Endothelial cell of umbilical vein (primary cell): ENCODE measurements at regions not wholly inside any gene's neighbourhood (a gene's known extent, or its start where the extent isn't known, plus 50 kb on each side); places are given as distances from the start of the nearest gene placed in this dataset.

Experiments
- BruUV-seq: library from RNA; stranded (reverse); fragments of 400-500 nt; replicated peaks from 2 replicates; lab custom pipeline; 2021; lab: Mats Ljungman, UMichigan
- CTCF ChIA-PET: fragments of 300-600, 350-600 bp; sonication (Branson Sonifier 250); formaldehyde crosslinking; loops from one replicate; lab custom pipeline; 2021; ENCODE audit warnings: antibody characterized with exemption, inconsistent platforms; lab: Charles Lee
- POLR2A ChIA-PET: fragments of 300-600, 350-600 bp; sonication (Branson Sonifier 250); formaldehyde crosslinking; loops from one replicate; lab custom pipeline; 2021; ENCODE audit warnings: antibody characterized with exemption, inconsistent platforms; lab: Charles Lee
- DNase-seq: peaks from one replicate; pipeline ENCODE4 v3.0.0-alpha.2; 2011; ENCODE audit warnings: low read depth, low spot score
- FAIRE-seq: peaks from 2 replicates; lab custom pipeline; 2011; peaks lifted over from hg19 to GRCh38; lab: Jason Lieb, UNC
- H2AFZ ChIP-seq: 2 replicates; pipeline ENCODE4 v1.6.0; 2012; ENCODE audit warnings: low read depth, low read length, control low read depth, inconsistent platforms
- H3K27ac ChIP-seq: 2 replicates; pipeline ENCODE4 v1.5.1; 2011; ENCODE audit warnings: low read depth, mild to moderate bottlenecking, control low read depth, low read length, moderate library complexity; ENCODE audit not compliant: insufficient read depth
- H3K27me3 ChIP-seq, 2 experiments: 2 replicates each; pipeline versions ENCODE4 v1.6.0 to v1.6.1; 2011; ENCODE audit warnings: low read length in 2 of 2, mixed read lengths in 1 of 2; ENCODE audit not compliant: control insufficient read depth in 2 of 2, insufficient read depth in 2 of 2
- H3K36me3 ChIP-seq, 2 experiments: 2 replicates in 1 of 2; 3 replicates in 1 of 2; pipeline ENCODE4 v1.5.1; 2011; ENCODE audit warnings: low read length in 2 of 2, mild to moderate bottlenecking in 1 of 2, moderate library complexity in 1 of 2; ENCODE audit not compliant: control insufficient read depth in 2 of 2, insufficient read depth in 2 of 2; ENCODE audit errors: extremely low read depth in 1 of 2
- H3K4me1 ChIP-seq: 3 replicates; pipeline ENCODE4 v1.5.1; 2011; ENCODE audit warnings: mild to moderate bottlenecking, low read length; ENCODE audit not compliant: control insufficient read depth, insufficient read depth; ENCODE audit errors: extremely low read depth
- H3K4me2 ChIP-seq: 2 replicates; pipeline ENCODE4 v1.6.1; 2011; ENCODE audit warnings: low read length, control low read depth, mixed read lengths; ENCODE audit not compliant: insufficient read depth
- H3K4me3 ChIP-seq, 3 experiments: fragments of 200-600 bp in 1 of 3; sonication (generic), shearing (Covaris generic) in 1 of 3; replicated peaks in 1 of 3; 2 replicates each; pipeline ENCODE4 v1.5.1; 2011 to 2016; ENCODE audit warnings: control low read depth in 3 of 3, low read length in 3 of 3, mild to moderate bottlenecking in 2 of 3, inconsistent platforms in 1 of 3, low read depth in 1 of 3, moderate library complexity in 1 of 3; ENCODE audit not compliant: insufficient read depth in 1 of 3
- H3K79me2 ChIP-seq: 2 replicates; pipeline ENCODE4 v1.6.0; 2012; ENCODE audit warnings: low read length, inconsistent platforms; ENCODE audit not compliant: control insufficient read depth, insufficient read depth
- H3K9ac ChIP-seq: replicated peaks from 2 replicates; pipeline ENCODE3; 2011; ENCODE audit warnings: low read length, control low read depth; ENCODE audit not compliant: insufficient read depth; ENCODE audit errors: extremely low read depth
- H3K9me1 ChIP-seq: replicated peaks from 3 replicates; pipeline ENCODE4 v1.6.0; 2011; ENCODE audit warnings: mild to moderate bottlenecking, low read length; ENCODE audit not compliant: control insufficient read depth, insufficient read depth; ENCODE audit errors: extremely low read depth
- H3K9me3 ChIP-seq: replicated peaks from 2 replicates; pipeline ENCODE4 v1.5.1; 2012; ENCODE audit warnings: low read length, inconsistent platforms; ENCODE audit not compliant: control insufficient read depth, insufficient read depth
- H4K20me1 ChIP-seq: replicated peaks from 2 replicates; pipeline ENCODE3; 2011; ENCODE audit warnings: mild to moderate bottlenecking, low read length; ENCODE audit not compliant: control insufficient read depth, insufficient read depth; ENCODE audit errors: extremely low read depth
- EZH2 ChIP-seq: IDR thresholded peaks from 2 replicates; pipeline ENCODE4 v1.6.1; 2012; ENCODE audit warnings: borderline replicate concordance, low read depth, mild to moderate bottlenecking, moderate library complexity, low read length, inconsistent platforms; ENCODE audit not compliant: severe bottlenecking
- FOS ChIP-seq: IDR thresholded peaks from 2 replicates; pipeline ENCODE4 v1.6.1; 2011; ENCODE audit warnings: mild to moderate bottlenecking, low read length, moderate library complexity, borderline replicate concordance; ENCODE audit not compliant: insufficient read depth
- GATA2 ChIP-seq: IDR thresholded peaks from 2 replicates; pipeline ENCODE4 v1.7.0; 2011; ENCODE audit warnings: low read depth, mild to moderate bottlenecking, moderate library complexity, mixed read lengths, low read length; ENCODE audit not compliant: insufficient read length, insufficient read depth
- JUN ChIP-seq: IDR thresholded peaks from 2 replicates; pipeline ENCODE4 v1.6.1; 2011; ENCODE audit warnings: borderline replicate concordance, low read depth; ENCODE audit not compliant: insufficient read length, insufficient read depth
- MYC ChIP-seq: IDR thresholded peaks from one replicate; pipeline ENCODE4 v1.6.1; 2011; ENCODE audit warnings: mild to moderate bottlenecking, low read depth, low read length
- POLR2A ChIP-seq: IDR thresholded peaks from 2 replicates; pipeline ENCODE4 v1.6.1; 2012; ENCODE audit warnings: low read depth, mild to moderate bottlenecking, control low read depth, low read length
- POLR2AphosphoS5 ChIP-seq: IDR thresholded peaks from 2 replicates; pipeline ENCODE4 v1.6.1; 2012; ENCODE audit warnings: low read depth, mild to moderate bottlenecking, control low read depth, low read length, moderate library complexity; ENCODE audit not compliant: insufficient read depth
- dilution Hi-C: fragments of 300-500 bp; cut with MboI; formaldehyde crosslinking; loops from one replicate; pipeline ENCODE4 v1.15.0; 2019; ENCODE audit warnings: low sequenced_read_pairs; ENCODE audit not compliant: extremely low pct_ligation_motif_present
- intact Hi-C: fragments of 100-400 bp; cut with micrococcal nuclease; formaldehyde crosslinking; loops from one replicate; pipeline ENCODE4 v1.10.0; 2022
- TF ChIP-seq, protein P1 (sequence below), 2 donors: IDR thresholded peaks; 1 replicate in 1 of 2; 2 replicates in 1 of 2; pipeline ENCODE4 v1.5.1; 2011; ENCODE audit warnings: low read length in 2 of 2, mild to moderate bottlenecking in 2 of 2, moderate library complexity in 2 of 2, control low read depth in 1 of 2, inconsistent platforms in 1 of 2, low read depth in 1 of 2; ENCODE audit not compliant: insufficient read depth in 1 of 2; ENCODE audit errors: extremely low read depth in 1 of 2
- TF ChIP-seq, protein P2 (sequence below): IDR thresholded peaks from 2 replicates; pipeline ENCODE4 v1.6.1; 2011; ENCODE audit not compliant: insufficient read depth, insufficient read length

DNA sequence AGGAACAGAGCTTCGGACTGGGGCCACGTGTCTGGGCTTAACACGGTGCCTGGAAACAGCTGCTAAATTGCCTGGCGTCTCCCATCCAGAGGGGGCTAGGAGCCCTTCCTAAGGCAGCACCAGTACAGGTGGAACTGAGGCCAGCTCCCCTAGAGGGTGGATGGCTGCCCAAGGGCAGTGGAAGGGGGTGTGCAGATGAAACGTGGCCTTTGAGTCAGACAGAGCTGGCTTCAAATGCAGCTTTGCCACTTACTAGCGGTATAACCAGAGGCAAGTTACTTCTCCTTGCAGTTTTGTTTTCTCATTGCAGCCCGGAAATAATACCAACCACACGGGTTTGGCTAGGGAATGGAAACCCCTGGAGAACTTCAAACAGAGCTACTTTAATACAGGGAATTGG is 59.3 kb upstream of the SLC24A4 start:
- Histone ChIP-seq H3K27me3 (no peaks in the 10 kb centered on the region), H3K9me1 (no peaks in the 10 kb centered on the region), H3K9me3 (no peaks in the 10 kb centered on the region), H4K20me1 (no peaks in the 10 kb centered on the region), H3K27ac (no peak overlapping the region), H2AFZ (no peak overlapping the region), H3K79me2 (no peaks in the 10 kb centered on the region), H3K4me1 (no peaks in the 10 kb centered on the region), H3K36me3 (no peaks in the 10 kb centered on the region), H3K4me3 (no peak overlapping the region), H3K4me2 (no peak overlapping the region), H3K9ac (no peak overlapping the region)
- BruUV-seq: no TSS peak
- ChIA-PET CTCF (interaction anchor here (0.8 to 1.7 kb wide), 3 partner anchors 9 to 196 kb away, joined by 3 to 4 read pairs (median 3); no protein-coding TSS in a partner anchor), POLR2A (no interaction called here)
- TF ChIP-seq EZH2 (no peak), MYC (no peak), POLR2AphosphoS5 (no peak), GATA2 (no peak), POLR2A (no peak), FOS (no peak), JUN (no peak)
- TF ChIP-seq, protein P1, sequence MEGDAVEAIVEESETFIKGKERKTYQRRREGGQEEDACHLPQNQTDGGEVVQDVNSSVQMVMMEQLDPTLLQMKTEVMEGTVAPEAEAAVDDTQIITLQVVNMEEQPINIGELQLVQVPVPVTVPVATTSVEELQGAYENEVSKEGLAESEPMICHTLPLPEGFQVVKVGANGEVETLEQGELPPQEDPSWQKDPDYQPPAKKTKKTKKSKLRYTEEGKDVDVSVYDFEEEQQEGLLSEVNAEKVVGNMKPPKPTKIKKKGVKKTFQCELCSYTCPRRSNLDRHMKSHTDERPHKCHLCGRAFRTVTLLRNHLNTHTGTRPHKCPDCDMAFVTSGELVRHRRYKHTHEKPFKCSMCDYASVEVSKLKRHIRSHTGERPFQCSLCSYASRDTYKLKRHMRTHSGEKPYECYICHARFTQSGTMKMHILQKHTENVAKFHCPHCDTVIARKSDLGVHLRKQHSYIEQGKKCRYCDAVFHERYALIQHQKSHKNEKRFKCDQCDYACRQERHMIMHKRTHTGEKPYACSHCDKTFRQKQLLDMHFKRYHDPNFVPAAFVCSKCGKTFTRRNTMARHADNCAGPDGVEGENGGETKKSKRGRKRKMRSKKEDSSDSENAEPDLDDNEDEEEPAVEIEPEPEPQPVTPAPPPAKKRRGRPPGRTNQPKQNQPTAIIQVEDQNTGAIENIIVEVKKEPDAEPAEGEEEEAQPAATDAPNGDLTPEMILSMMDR (IDR thresholded peaks at IDR 0.05; ENCODE audit: extremely low read depth in 1 of 2, insufficient read depth in 1 of 2, low read depth in 1 of 2, low read length in 2 of 2): no peak
- TF ChIP-seq, protein P2, sequence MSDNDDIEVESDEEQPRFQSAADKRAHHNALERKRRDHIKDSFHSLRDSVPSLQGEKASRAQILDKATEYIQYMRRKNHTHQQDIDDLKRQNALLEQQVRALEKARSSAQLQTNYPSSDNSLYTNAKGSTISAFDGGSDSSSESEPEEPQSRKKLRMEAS: no peak
- intact Hi-C loops (no loop called here), dilution Hi-C loops (no loop called here)
- FAIRE-seq: no peak
- DNase-seq: no peak
